ENCODE measurements at regions not wholly inside any gene's neighbourhood (a gene's known extent, or its start where the extent isn't known, plus 50 kb on each side); places are given as distances from the start of the nearest gene placed in this dataset.

DNA sequence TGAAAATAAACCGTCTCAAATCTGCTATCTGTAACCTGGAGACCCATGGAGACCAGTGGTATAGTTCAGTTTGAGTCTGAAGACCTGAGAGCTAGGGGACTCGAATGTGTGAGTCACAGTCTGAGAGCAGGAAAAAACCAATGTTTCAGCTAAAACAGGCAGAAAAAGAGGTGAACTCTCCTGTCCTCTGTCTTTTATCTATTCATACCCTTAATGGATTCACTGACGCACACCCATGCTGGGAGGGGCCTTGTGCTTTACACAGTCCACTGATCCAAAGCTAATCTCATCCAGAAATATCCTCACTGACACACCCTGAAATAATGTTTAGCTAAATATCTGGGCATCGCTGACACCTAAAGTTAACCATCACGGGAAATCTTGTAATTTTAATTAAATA is 297.9 kb downstream of the GPM6A start:
- H3K9me3 ChIP-seq = no peaks in the 10 kb centered on the region
- TF ChIP-seq, protein P1, sequence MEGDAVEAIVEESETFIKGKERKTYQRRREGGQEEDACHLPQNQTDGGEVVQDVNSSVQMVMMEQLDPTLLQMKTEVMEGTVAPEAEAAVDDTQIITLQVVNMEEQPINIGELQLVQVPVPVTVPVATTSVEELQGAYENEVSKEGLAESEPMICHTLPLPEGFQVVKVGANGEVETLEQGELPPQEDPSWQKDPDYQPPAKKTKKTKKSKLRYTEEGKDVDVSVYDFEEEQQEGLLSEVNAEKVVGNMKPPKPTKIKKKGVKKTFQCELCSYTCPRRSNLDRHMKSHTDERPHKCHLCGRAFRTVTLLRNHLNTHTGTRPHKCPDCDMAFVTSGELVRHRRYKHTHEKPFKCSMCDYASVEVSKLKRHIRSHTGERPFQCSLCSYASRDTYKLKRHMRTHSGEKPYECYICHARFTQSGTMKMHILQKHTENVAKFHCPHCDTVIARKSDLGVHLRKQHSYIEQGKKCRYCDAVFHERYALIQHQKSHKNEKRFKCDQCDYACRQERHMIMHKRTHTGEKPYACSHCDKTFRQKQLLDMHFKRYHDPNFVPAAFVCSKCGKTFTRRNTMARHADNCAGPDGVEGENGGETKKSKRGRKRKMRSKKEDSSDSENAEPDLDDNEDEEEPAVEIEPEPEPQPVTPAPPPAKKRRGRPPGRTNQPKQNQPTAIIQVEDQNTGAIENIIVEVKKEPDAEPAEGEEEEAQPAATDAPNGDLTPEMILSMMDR (IDR thresholded peaks at IDR 0.05) = no peak
- ATAC-seq (ENCODE audit: insufficient number of reproducible peaks, low FRiP score, low read depth) (no peak), DNase-seq (ENCODE audit: low spot score) (no peak)
- H3K27me3 ChIP-seq (replicated peaks; ENCODE audit: insufficient read depth) = no peaks in the 10 kb centered on the region
- no peak overlapping the region for H3K27ac ChIP-seq
- H3K36me3 ChIP-seq = no peaks in the 10 kb centered on the region
- H3K4me3 ChIP-seq = no peak overlapping the region
- no peaks in the 10 kb centered on the region for H3K4me1 ChIP-seq (ENCODE audit: control insufficient read depth in 1 of 2, low read depth in 2 of 2)

DNA sequence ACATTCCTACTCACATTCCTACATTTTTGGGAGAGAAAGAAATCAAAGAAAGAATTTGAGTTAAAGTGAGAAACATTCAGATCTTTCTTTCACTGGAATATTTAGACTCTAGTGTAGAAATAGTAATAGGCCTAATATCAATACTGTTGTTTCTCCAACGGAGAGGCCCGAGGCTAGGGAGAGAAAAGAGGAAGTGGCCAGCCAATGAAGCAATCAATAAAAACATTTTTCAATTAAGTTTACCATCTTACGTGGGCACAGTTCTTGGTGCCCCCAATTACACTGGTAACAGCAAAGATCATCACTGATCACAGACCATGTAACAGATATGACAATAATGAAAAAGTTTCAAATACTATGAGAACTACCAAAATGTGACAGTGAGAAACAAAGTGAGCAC is 281.4 kb downstream of the GPM6A start:
- Histone ChIP-seq H3K9me3 (no peaks in the 10 kb centered on the region), H3K27me3 (replicated peaks; ENCODE audit: insufficient read depth) (no peaks in the 10 kb centered on the region), H3K36me3 (no peaks in the 10 kb centered on the region), H3K4me1 (ENCODE audit: control insufficient read depth in 1 of 2, low read depth in 2 of 2) (no peaks in the 10 kb centered on the region), H3K27ac (no peak overlapping the region), H3K4me3 (no peak overlapping the region)
- DNase-seq (ENCODE audit: low spot score) = no peak
- TF ChIP-seq, protein P1 (IDR thresholded peaks at IDR 0.05) = no peak
- ATAC-seq (ENCODE audit: insufficient number of reproducible peaks, low FRiP score, low read depth) = no peak

DNA sequence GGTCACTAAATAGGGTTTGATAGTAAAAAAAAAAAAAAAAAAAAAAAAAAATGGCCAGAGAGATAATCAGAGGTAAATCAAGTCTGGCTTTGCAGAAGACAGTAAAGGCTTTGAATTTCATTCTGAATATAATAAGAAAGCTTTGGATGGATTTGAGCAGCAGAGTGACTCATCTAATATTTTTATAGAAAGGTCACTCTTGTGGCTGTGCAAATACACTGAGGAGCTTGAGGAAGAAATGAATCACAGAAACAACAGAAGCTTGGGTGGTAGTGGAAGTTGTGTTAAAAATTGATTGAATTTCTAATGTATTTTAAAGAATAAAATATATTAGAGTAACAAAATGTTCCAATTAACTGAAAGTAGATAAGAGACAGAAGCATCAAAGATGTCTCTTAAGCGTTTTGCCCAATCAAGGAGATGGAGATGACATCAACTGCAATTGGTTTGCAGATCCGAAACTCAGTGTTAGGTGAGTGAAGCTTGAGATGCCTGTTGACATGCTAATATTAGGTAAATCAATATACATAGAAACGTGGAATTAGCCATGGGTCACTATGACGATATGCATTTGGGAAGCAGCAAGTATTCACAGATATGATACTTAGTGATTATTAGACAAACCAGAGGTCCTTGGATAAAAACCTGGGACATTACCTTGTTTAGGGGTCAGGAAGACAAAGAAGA is 280.5 kb downstream of the GPM6A start:
- no peak for DNase-seq (ENCODE audit: low spot score)
- no peaks in the 10 kb centered on the region for H3K27me3 ChIP-seq (replicated peaks; ENCODE audit: insufficient read depth)
- H3K4me1 ChIP-seq (ENCODE audit: control insufficient read depth in 1 of 2, low read depth in 2 of 2) = no peaks in the 10 kb centered on the region
- no peaks in the 10 kb centered on the region for H3K36me3 ChIP-seq
- TF ChIP-seq, protein P1 (IDR thresholded peaks at IDR 0.05) = no peak
- H3K27ac ChIP-seq = no peak overlapping the region
- H3K9me3 ChIP-seq = no peaks in the 10 kb centered on the region
- H3K4me3 ChIP-seq = no peak overlapping the region
- ATAC-seq (ENCODE audit: insufficient number of reproducible peaks, low FRiP score, low read depth) = peak; percentile 99

DNA sequence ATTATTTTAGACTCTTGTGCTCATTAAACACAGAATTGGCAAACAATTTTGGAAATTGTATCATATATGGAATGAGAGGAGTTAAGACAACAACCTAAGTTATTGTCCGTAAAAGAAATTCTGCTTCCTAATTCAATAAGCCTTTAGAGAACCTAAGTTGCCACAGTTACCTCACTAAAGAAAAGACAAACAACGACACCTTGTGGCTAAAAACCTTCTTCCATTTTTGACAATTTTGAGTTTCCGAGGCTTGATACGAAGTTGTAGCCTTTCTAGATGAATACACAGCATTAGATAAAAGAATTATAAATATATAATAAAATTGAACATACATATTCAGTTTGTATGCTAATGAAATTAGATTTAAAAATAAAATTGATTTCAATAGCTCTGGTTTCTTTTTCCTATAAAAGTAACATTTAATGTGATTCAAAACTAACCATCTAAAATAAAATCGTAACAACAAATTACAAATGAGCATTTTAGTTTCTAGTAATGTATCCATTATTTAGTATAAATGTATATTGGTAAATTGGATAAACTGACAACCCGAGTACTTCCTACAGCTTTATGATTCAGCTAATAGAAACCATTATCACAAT is 275.1 kb downstream of the GPM6A start:
- Histone ChIP-seq H3K27me3 (replicated peaks; ENCODE audit: insufficient read depth) (no peaks in the 10 kb centered on the region), H3K4me3 (no peak overlapping the region), H3K27ac (no peak overlapping the region), H3K4me1 (ENCODE audit: control insufficient read depth in 1 of 2, low read depth in 2 of 2) (no peaks in the 10 kb centered on the region), H3K9me3 (no peaks in the 10 kb centered on the region), H3K36me3 (no peaks in the 10 kb centered on the region)
- ATAC-seq (ENCODE audit: insufficient number of reproducible peaks, low FRiP score, low read depth) (no peak), DNase-seq (ENCODE audit: low spot score) (no peak)
- TF ChIP-seq, protein P1 (IDR thresholded peaks at IDR 0.05) = peak; percentile 49

DNA sequence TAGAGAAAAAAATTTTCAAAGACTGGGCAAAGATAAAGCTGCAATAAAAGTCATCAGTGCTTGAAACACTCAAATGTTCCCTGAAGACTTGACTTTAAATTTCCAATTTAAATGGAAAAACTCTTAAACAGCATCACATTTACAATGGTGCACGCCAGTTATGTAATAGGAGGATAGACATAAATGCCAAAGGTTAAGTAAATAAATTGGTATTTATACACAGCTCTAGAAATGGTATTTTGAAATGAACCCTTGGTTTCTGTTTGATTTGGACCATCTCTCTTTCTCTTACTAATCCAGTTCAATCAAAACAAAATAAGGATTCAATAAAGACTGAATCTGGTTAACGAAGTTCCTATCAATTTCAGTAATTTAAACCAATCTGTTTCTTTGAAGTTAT is 272.6 kb downstream of the GPM6A start:
- H3K36me3 ChIP-seq = no peaks in the 10 kb centered on the region
- H3K27me3 ChIP-seq (replicated peaks; ENCODE audit: insufficient read depth) = no peaks in the 10 kb centered on the region
- no peak overlapping the region for H3K27ac ChIP-seq
- TF ChIP-seq, protein P1 (IDR thresholded peaks at IDR 0.05) = no peak
- ATAC-seq (ENCODE audit: insufficient number of reproducible peaks, low FRiP score, low read depth) (no peak), DNase-seq (ENCODE audit: low spot score) (no peak)
- H3K4me3 ChIP-seq = no peak overlapping the region
- H3K4me1 ChIP-seq (ENCODE audit: control insufficient read depth in 1 of 2, low read depth in 2 of 2) = no peaks in the 10 kb centered on the region
- no peaks in the 10 kb centered on the region for H3K9me3 ChIP-seq
